Body of pancreas (tissue), 4 donors: ENCODE measurements at regions not wholly inside any gene's neighbourhood (a gene's known extent, or its start where the extent isn't known, plus 50 kb on each side); places are given as distances from the start of the nearest gene placed in this dataset.
"Not testable (repeated sequence)": the region's sequence is repeated elsewhere in the genome, so short reads cannot be mapped to it uniquely, and the experiment has no call there.

Experiments used
- ATAC-seq: fragments of 150-250 bp; one replicate; pipeline ENCODE4 v1.9.1; 2016
- DNase-seq, 4 donors: peaks; one replicate each; pipeline ENCODE4 v3.0.0-alpha.2; 2019
- H3K27ac ChIP-seq, 4 donors: fragments of 200-600 bp; sonication (generic); 1 replicate in 3 of 4; 2 replicates in 1 of 4; pipeline versions ENCODE4 v1.5.1 to v1.6.1; 2016 to 2019; ENCODE audit warnings: mild to moderate bottlenecking in 1 of 4, mixed read lengths in 1 of 4, moderate library complexity in 1 of 4
- H3K27me3 ChIP-seq, 2 donors: fragments of 200-600 bp; sonication (generic); one replicate each; pipeline ENCODE4 v1.6.0; 2016; ENCODE audit warnings: mild to moderate bottlenecking in 1 of 2
- H3K36me3 ChIP-seq, 2 donors: fragments of 200-600 bp; sonication (generic); replicated peaks in 1 of 2; 2 replicates each; pipeline ENCODE4 v1.5.1; 2016; ENCODE audit warnings: low read depth in 2 of 2; ENCODE audit not compliant: insufficient read depth in 1 of 2
- H3K4me1 ChIP-seq: fragments of 200-600 bp; sonication (generic); one replicate; pipeline ENCODE4 v1.6.0; 2016
- H3K4me3 ChIP-seq, 2 donors: fragments of 200-600 bp; sonication (generic); 1 replicate in 1 of 2; 2 replicates in 1 of 2; pipeline ENCODE4 v1.5.1; 2016 to 2019
- H3K9me3 ChIP-seq, 3 donors: fragments of 200-600 bp; sonication (generic); 1 replicate in 2 of 3; 2 replicates in 1 of 3; pipeline ENCODE4 v1.5.1; 2016
- CTCF ChIP-seq, 7 experiments: fragments of 450-650 bp in 4 of 7; fragments of 200-600 bp in 3 of 7; sonication (generic) in 3 of 7; IDR thresholded peaks; one replicate each; pipeline ENCODE4 v1.5.1; 2016 to 2019; ENCODE audit warnings: antibody characterized with exemption in 7 of 7
- POLR2A ChIP-seq, 3 donors: fragments of 450-650 bp; IDR thresholded peaks; one replicate each; pipeline ENCODE4 v1.6.1; 2016; ENCODE audit warnings: antibody characterized with exemption in 3 of 3, mild to moderate bottlenecking in 2 of 3
- WGBS, 2 donors: methylation state at CpG; one replicate each; pipeline ENCODE4 v1.1.5; 2017; 5-methylcytosine and 5-hydroxymethylcytosine counted together
- intact Hi-C: fragments of 100-400 bp; cut with DNase I; formaldehyde crosslinking; loops from one replicate; pipeline ENCODE4 v1.15.1; 2023

GRCh38 chr3:86837871-86838270 is 153.1 kb downstream of the VGLL3 start:
- WGBS, 2 donors: 93 to 96% methylated on average over 1 of the region's 1 CpG
- no peaks in the 10 kb centered on the region for H3K27me3 ChIP-seq
- H3K9me3 ChIP-seq: no peaks in the 10 kb centered on the region
- no peak overlapping the region for H3K27ac ChIP-seq
- no peak overlapping the region for H3K4me3 ChIP-seq
- no peaks in the 10 kb centered on the region for H3K4me1 ChIP-seq
- H3K36me3 ChIP-seq: no peaks in the 10 kb centered on the region
- ATAC-seq (no peak), DNase-seq (no peak)
- intact Hi-C loops: no loop called here
- no peak for TF ChIP-seq CTCF (IDR thresholded peaks at IDR 0.05)
- TF ChIP-seq POLR2A (IDR thresholded peaks at IDR 0.05): no peak

- H3K27me3 ChIP-seq: no peaks in the 10 kb centered on the region
- H3K4me1 ChIP-seq: no peaks in the 10 kb centered on the region
- TF ChIP-seq CTCF (IDR thresholded peaks at IDR 0.05) (no peak), POLR2A (IDR thresholded peaks at IDR 0.05) (no peak)
- no peaks in the 10 kb centered on the region for H3K36me3 ChIP-seq
- H3K27ac ChIP-seq: no peak overlapping the region
- 38 to 41% methylated on average over 1 of the region's 1 CpG for WGBS, 2 donors
- no peaks in the 10 kb centered on the region for H3K9me3 ChIP-seq
- no peak for ATAC-seq
- H3K4me3 ChIP-seq: no peak overlapping the region
- intact Hi-C loops: no loop called here
- no peak for DNase-seq
These were observed 160.4 kb downstream of the VGLL3 start for GRCh38 chr3:86830566-86830965.

GRCh38 chr3:86828751-86829150 is 162.2 kb downstream of the VGLL3 start:
- H3K9me3 ChIP-seq: no peaks in the 10 kb centered on the region
- ATAC-seq (no peak), DNase-seq (no peak)
- no peak for TF ChIP-seq CTCF (IDR thresholded peaks at IDR 0.05)
- TF ChIP-seq POLR2A (IDR thresholded peaks at IDR 0.05): no peak
- intact Hi-C loops: no loop called here
- no peak overlapping the region for H3K27ac ChIP-seq
- WGBS, 2 donors: 62 to 77% methylated on average over 3 of the region's 3 CpGs
- no peaks in the 10 kb centered on the region for H3K4me1 ChIP-seq
- no peaks in the 10 kb centered on the region for H3K36me3 ChIP-seq
- no peak overlapping the region for H3K4me3 ChIP-seq
- no peaks in the 10 kb centered on the region for H3K27me3 ChIP-seq

- H3K9me3 ChIP-seq, intact Hi-C loops, H3K27ac ChIP-seq, DNase-seq, ATAC-seq, H3K4me3 ChIP-seq, H3K4me1 ChIP-seq, H3K27me3 ChIP-seq, H3K36me3 ChIP-seq: not testable (repeated sequence)
- WGBS, 2 donors: 89 to 90% methylated on average over 10 of the region's 10 CpGs
These were observed 163.4 kb downstream of the VGLL3 start for GRCh38 chr3:86827582-86827981.

DNA sequence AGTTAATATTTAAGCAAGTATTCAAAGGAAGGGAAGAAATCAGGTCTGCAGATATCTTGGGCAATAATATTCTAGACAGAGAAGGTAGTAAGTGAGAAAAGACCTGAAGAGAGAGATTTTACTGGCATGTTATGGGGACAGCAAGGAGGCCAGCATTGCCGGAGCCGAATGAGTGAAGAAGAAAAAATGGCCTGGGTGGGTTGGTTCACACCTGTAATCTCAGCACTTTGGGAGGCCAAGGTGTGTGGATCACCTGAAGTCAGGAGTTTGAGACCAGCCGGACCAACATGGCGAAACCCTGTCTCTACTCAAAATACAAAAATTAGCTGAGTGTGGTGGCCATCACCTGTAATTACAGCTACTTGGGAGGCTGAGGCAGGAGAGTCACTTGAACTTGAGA is 164.7 kb downstream of the VGLL3 start:
- no peak overlapping the region for H3K27ac ChIP-seq
- H3K4me1 ChIP-seq: no peaks in the 10 kb centered on the region
- no peaks in the 10 kb centered on the region for H3K27me3 ChIP-seq
- ATAC-seq (no peak), DNase-seq (no peak)
- TF ChIP-seq CTCF (IDR thresholded peaks at IDR 0.05): no peak
- TF ChIP-seq POLR2A (IDR thresholded peaks at IDR 0.05): no peak
- intact Hi-C loops: no loop called here
- no peaks in the 10 kb centered on the region for H3K9me3 ChIP-seq
- 86 to 89% methylated on average over 4 of the region's 4 CpGs for WGBS, 2 donors
- H3K4me3 ChIP-seq: no peak overlapping the region
- H3K36me3 ChIP-seq: no peaks in the 10 kb centered on the region
